ENCODE measurements at regions not wholly inside any gene's neighbourhood (a gene's known extent, or its start where the extent isn't known, plus 50 kb on each side); places are given as distances from the start of the nearest gene placed in this dataset.

GRCh38 chrX:28042826-28043564, 61.7 kb upstream of the DCAF8L1 start:
- Histone ChIP-seq H3K9me3 (ENCODE audit: control extremely low read depth in 1 of 5, control insufficient read depth in 4 of 5, insufficient read depth in 2 of 5, low read depth in 1 of 5, low read length in 4 of 5) (peaks cover 0 to 13% (median 0%) of the 10 kb centered on the region in 5 experiments), H3K4me3 (ENCODE audit: control insufficient read depth in 1 of 7, extremely low read depth in 1 of 7, insufficient read depth in 4 of 7, low read depth in 2 of 7, low read length in 6 of 7) (no peak overlapping the region), H3K36me3 (ENCODE audit: control insufficient read depth in 4 of 4, insufficient read depth in 4 of 4, low read length in 3 of 4) (no peaks in the 10 kb centered on the region), H3K4me1 (ENCODE audit: control extremely low read depth in 1 of 4, control insufficient read depth in 4 of 4, insufficient read depth in 4 of 4, low read length in 3 of 4) (no peaks in the 10 kb centered on the region), H3K27ac (ENCODE audit: insufficient read depth in 1 of 2, low read depth in 1 of 2, low read length in 2 of 2, poor library complexity in 1 of 2, severe bottlenecking in 2 of 2) (no peak overlapping the region), H3K27me3 (replicated peaks in 2 of 5; ENCODE audit: control insufficient read depth in 4 of 5, insufficient read depth in 5 of 5, low read length in 4 of 5) (no peaks in the 10 kb centered on the region)
- WGBS (ENCODE audit: insufficient coverage), result 85% methylated on average over 26 of the region's 27 CpGs
- no peak for DNase-seq
- CTCF ChIA-PET, result no interaction called here
- POLR2A ChIA-PET, result no interaction called here

DNA sequence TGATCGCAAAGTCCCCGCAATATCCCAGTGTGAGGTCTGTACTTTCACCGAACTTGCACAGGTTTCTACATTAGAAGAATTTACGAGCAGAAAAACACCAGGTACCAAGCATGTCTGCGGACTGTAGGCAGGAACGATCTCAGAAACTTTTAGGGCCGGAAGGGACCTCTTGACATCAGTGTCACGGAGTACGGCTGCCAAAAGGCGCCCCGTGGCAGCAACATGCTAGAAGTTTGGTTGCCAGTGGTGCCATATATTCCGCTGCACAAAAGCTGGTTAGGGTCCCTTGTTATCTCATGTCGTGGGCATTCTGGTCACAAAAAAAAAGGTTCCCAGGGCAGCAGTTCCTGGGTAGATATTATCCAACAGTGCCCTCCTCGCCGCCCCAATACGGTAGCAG, 61.0 kb upstream of the DCAF8L1 start:
- POLR2A ChIA-PET, result no interaction called here
- 88% methylated on average over 16 of the region's 16 CpGs for WGBS (ENCODE audit: insufficient coverage)
- no peaks in the 10 kb centered on the region for H3K27me3 ChIP-seq (replicated peaks in 2 of 5; ENCODE audit: control insufficient read depth in 4 of 5, insufficient read depth in 5 of 5, low read length in 4 of 5)
- no peaks in the 10 kb centered on the region for H3K4me1 ChIP-seq (ENCODE audit: control extremely low read depth in 1 of 4, control insufficient read depth in 4 of 4, insufficient read depth in 4 of 4, low read length in 3 of 4)
- H3K36me3 ChIP-seq (ENCODE audit: control insufficient read depth in 4 of 4, insufficient read depth in 4 of 4, low read length in 3 of 4), result no peaks in the 10 kb centered on the region
- DNase-seq, result no peak
- H3K27ac ChIP-seq (ENCODE audit: insufficient read depth in 1 of 2, low read depth in 1 of 2, low read length in 2 of 2, poor library complexity in 1 of 2, severe bottlenecking in 2 of 2), result no peak overlapping the region
- CTCF ChIA-PET, result no interaction called here
- no peak overlapping the region for H3K4me3 ChIP-seq (ENCODE audit: control insufficient read depth in 1 of 7, extremely low read depth in 1 of 7, insufficient read depth in 4 of 7, low read depth in 2 of 7, low read length in 6 of 7)
- H3K9me3 ChIP-seq (ENCODE audit: control extremely low read depth in 1 of 5, control insufficient read depth in 4 of 5, insufficient read depth in 2 of 5, low read depth in 1 of 5, low read length in 4 of 5), result peaks cover 0 to 13% (median 0%) of the 10 kb centered on the region in 5 experiments

GRCh38 chrX:28039258-28039657, 58.0 kb upstream of the DCAF8L1 start:
- CTCF ChIA-PET, result no interaction called here
- Histone ChIP-seq H3K36me3 (ENCODE audit: control insufficient read depth in 4 of 4, insufficient read depth in 4 of 4, low read length in 3 of 4) (no peaks in the 10 kb centered on the region), H3K27me3 (replicated peaks in 2 of 5; ENCODE audit: control insufficient read depth in 4 of 5, insufficient read depth in 5 of 5, low read length in 4 of 5) (no peaks in the 10 kb centered on the region), H3K27ac (ENCODE audit: insufficient read depth in 1 of 2, low read depth in 1 of 2, low read length in 2 of 2, poor library complexity in 1 of 2, severe bottlenecking in 2 of 2) (no peak overlapping the region), H3K4me1 (ENCODE audit: control extremely low read depth in 1 of 4, control insufficient read depth in 4 of 4, insufficient read depth in 4 of 4, low read length in 3 of 4) (no peaks in the 10 kb centered on the region), H3K4me3 (ENCODE audit: control insufficient read depth in 1 of 7, extremely low read depth in 1 of 7, insufficient read depth in 4 of 7, low read depth in 2 of 7, low read length in 6 of 7) (no peak overlapping the region), H3K9me3 (ENCODE audit: control extremely low read depth in 1 of 5, control insufficient read depth in 4 of 5, insufficient read depth in 2 of 5, low read depth in 1 of 5, low read length in 4 of 5) (peaks cover 0 to 13% (median 0%) of the 10 kb centered on the region in 5 experiments)
- POLR2A ChIA-PET, result no interaction called here
- 84% methylated on average over 8 of the region's 8 CpGs for WGBS (ENCODE audit: insufficient coverage)
- no peak for DNase-seq

All from common myeloid progenitor, CD34-positive (primary cell).